GM23338 (cell line): ENCODE measurements at regions not wholly inside any gene's neighbourhood (a gene's known extent, or its start where the extent isn't known, plus 50 kb on each side); places are given as distances from the start of the nearest gene placed in this dataset.

Source experiments
- CTCF ChIP-seq, 2 experiments: fragments of 200-600 bp in 1 of 2; sonication (generic) in 1 of 2; conservative IDR thresholded peaks; 2 replicates each; pipeline versions ENCODE4 v1.5.1 to v1.6.1; 2016 to 2017; ENCODE audit warnings: antibody characterized with exemption in 2 of 2, low read depth in 2 of 2, mild to moderate bottlenecking in 2 of 2, moderate library complexity in 1 of 2
- EZH2 ChIP-seq: fragments of 200-600 bp; sonication (generic); IDR thresholded peaks from one replicate; pipeline ENCODE4 v1.8.0; 2017; ENCODE audit warnings: antibody characterized with exemption, mild to moderate bottlenecking, low read depth; ENCODE audit not compliant: unreplicated experiment
- EZH2phosphoT487 ChIP-seq: fragments of 200-600 bp; sonication (generic); IDR thresholded peaks from one replicate; pipeline ENCODE4 v1.8.1; 2018; ENCODE audit warnings: antibody characterized with exemption; ENCODE audit not compliant: unreplicated experiment
- POLR2AphosphoS5 ChIP-seq: IDR thresholded peaks from 2 replicates; pipeline ENCODE4 v1.6.1; 2016; ENCODE audit warnings: antibody characterized with exemption, low read depth
- REST ChIP-seq: IDR thresholded peaks from one replicate; pipeline ENCODE4 v1.6.1; 2018; ENCODE audit warnings: antibody characterized with exemption; ENCODE audit not compliant: unreplicated experiment
- STAT1 ChIP-seq: IDR thresholded peaks from one replicate; pipeline ENCODE4 v1.6.1; 2016; ENCODE audit warnings: antibody characterized with exemption; ENCODE audit not compliant: unreplicated experiment
- ZNF114 ChIP-seq: fragments of 250-450 bp; sonication (Bioruptor Pico); IDR thresholded peaks from 2 replicates; pipeline ENCODE4 v1.5.0; 2020; ENCODE audit warnings: mild to moderate bottlenecking, moderate library complexity
- ZNF331 ChIP-seq: fragments of 250-450 bp; sonication (Bioruptor Pico); IDR thresholded peaks from 2 replicates; pipeline ENCODE4 v1.5.0; 2020; ENCODE audit warnings: low read depth, mild to moderate bottlenecking, moderate library complexity
- TF ChIP-seq, protein P1 (sequence below): IDR thresholded peaks from 2 replicates; pipeline ENCODE4 v1.6.1; 2016; ENCODE audit warnings: antibody characterized with exemption

GRCh38 chr4:136841526-136841925 is 690.8 kb downstream of the PCDH18 start:
- TF ChIP-seq POLR2AphosphoS5 (no peak), REST (no peak), CTCF (conservative IDR thresholded peaks at IDR 0.05; ENCODE audit: low read depth in 2 of 2) (no peak), EZH2 (no peak), EZH2phosphoT487 (no peak), ZNF114 (CRISPR knock-in tag) (no peak), STAT1 (no peak), ZNF331 (CRISPR knock-in tag) (no peak)
- TF ChIP-seq, protein P1, sequence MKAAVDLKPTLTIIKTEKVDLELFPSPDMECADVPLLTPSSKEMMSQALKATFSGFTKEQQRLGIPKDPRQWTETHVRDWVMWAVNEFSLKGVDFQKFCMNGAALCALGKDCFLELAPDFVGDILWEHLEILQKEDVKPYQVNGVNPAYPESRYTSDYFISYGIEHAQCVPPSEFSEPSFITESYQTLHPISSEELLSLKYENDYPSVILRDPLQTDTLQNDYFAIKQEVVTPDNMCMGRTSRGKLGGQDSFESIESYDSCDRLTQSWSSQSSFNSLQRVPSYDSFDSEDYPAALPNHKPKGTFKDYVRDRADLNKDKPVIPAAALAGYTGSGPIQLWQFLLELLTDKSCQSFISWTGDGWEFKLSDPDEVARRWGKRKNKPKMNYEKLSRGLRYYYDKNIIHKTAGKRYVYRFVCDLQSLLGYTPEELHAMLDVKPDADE = no peak
